Uterus (tissue), 3 donors: ENCODE measurements at regions not wholly inside any gene's neighbourhood (a gene's known extent, or its start where the extent isn't known, plus 50 kb on each side); places are given as distances from the start of the nearest gene placed in this dataset.

Experiments
- DNase-seq, 2 donors: peaks; one replicate each; pipeline ENCODE4 v3.0.0-alpha.2; 2019 to 2020
- H3K27ac ChIP-seq, 2 donors: fragments of 200-600 bp; sonication (generic); 1 replicate in 1 of 2; 2 replicates in 1 of 2; pipeline ENCODE4 v1.5.1; 2016 to 2018
- H3K27me3 ChIP-seq, 2 donors: fragments of 200-600 bp; sonication (generic); one replicate each; pipeline ENCODE4 v1.5.1; 2018 to 2019; ENCODE audit warnings: control low read depth in 1 of 2
- H3K36me3 ChIP-seq, 2 donors: fragments of 200-600 bp; sonication (generic); one replicate each; pipeline ENCODE4 v1.5.1; 2019; ENCODE audit warnings: control low read depth in 1 of 2
- H3K4me1 ChIP-seq, 2 donors: fragments of 200-600 bp; sonication (generic); one replicate each; pipeline ENCODE4 v1.5.1; 2018 to 2019; ENCODE audit warnings: control low read depth in 1 of 2
- H3K4me3 ChIP-seq, 2 donors: fragments of 200-600 bp; sonication (generic); 1 replicate in 1 of 2; 2 replicates in 1 of 2; pipeline ENCODE4 v1.5.1; 2018 to 2019; ENCODE audit warnings: mild to moderate bottlenecking in 1 of 2
- H3K9me3 ChIP-seq, 2 donors: fragments of 200-600 bp; sonication (generic); one replicate each; pipeline ENCODE4 v1.5.1; 2019; ENCODE audit warnings: control low read depth in 1 of 2
- POLR2A ChIP-seq, 2 donors: fragments of 450-650 bp; IDR thresholded peaks; one replicate each; pipeline ENCODE4 v1.6.1; 2016; ENCODE audit warnings: antibody characterized with exemption in 2 of 2, mild to moderate bottlenecking in 1 of 2, moderate library complexity in 1 of 2
- intact Hi-C: fragments of 100-400 bp; cut with DNase I; formaldehyde crosslinking; loops from one replicate; pipeline ENCODE4 v1.15.1; 2023; ENCODE audit warnings: low total_unique reads
- TF ChIP-seq, protein P1 (sequence below), 4 experiments: fragments of 200-600 bp in 2 of 4; fragments of 450-650 bp in 2 of 4; sonication (generic) in 2 of 4; IDR thresholded peaks; one replicate each; pipeline ENCODE4 v1.5.1; 2016 to 2019; ENCODE audit warnings: antibody characterized with exemption in 4 of 4, mild to moderate bottlenecking in 2 of 4, moderate library complexity in 1 of 4
- donor health status: DM: yes; HTN: yes; CAD: no.

DNA sequence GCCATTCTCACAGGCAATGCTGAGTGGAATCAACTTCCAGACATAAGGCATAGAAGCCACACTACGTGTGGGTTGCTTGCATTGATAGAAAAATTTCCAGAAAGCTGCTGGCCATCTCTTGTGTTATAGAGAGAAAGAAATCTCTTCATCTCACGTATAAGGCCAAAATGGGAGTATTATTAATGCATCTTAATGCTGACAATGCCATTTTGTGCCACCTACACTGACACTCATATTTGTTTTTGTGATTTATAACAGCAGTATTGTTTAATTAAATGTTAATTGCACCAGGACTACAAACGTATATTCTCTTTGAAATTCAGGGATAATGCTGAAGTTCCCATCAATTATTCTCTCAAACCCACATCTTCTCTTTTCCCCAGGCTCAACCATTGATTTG lies 56.1 kb upstream of the TMEM132D start:
- intact Hi-C loops, result no loop called here
- no peak for DNase-seq
- no peak for TF ChIP-seq POLR2A (IDR thresholded peaks at IDR 0.05)
- TF ChIP-seq, protein P1, sequence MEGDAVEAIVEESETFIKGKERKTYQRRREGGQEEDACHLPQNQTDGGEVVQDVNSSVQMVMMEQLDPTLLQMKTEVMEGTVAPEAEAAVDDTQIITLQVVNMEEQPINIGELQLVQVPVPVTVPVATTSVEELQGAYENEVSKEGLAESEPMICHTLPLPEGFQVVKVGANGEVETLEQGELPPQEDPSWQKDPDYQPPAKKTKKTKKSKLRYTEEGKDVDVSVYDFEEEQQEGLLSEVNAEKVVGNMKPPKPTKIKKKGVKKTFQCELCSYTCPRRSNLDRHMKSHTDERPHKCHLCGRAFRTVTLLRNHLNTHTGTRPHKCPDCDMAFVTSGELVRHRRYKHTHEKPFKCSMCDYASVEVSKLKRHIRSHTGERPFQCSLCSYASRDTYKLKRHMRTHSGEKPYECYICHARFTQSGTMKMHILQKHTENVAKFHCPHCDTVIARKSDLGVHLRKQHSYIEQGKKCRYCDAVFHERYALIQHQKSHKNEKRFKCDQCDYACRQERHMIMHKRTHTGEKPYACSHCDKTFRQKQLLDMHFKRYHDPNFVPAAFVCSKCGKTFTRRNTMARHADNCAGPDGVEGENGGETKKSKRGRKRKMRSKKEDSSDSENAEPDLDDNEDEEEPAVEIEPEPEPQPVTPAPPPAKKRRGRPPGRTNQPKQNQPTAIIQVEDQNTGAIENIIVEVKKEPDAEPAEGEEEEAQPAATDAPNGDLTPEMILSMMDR (IDR thresholded peaks at IDR 0.05), result no peak
- H3K9me3 ChIP-seq, result no peaks in the 10 kb centered on the region
- H3K4me3 ChIP-seq, result no peak overlapping the region
- no peaks in the 10 kb centered on the region for H3K27me3 ChIP-seq
- H3K4me1 ChIP-seq, result no peaks in the 10 kb centered on the region
- H3K27ac ChIP-seq, result no peak overlapping the region
- no peaks in the 10 kb centered on the region for H3K36me3 ChIP-seq

DNA sequence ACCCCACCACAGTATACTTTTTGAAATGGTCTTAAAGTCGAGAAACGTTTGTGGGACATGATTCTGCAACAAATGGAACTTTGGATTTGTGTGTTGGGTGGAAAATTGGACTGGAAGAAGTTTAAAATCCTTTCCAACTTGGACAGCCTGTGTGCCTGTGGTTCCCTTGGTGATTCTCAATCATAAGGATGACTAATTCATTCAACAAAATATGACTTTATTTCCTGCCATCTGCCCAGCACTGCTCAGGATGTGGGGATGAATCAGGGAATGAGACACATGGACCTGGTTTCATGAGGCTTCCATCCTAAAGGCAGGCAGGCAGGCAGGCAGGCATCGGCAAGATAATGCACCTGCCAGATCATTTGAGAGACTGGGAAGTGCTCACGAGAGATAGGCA lies 57.3 kb upstream of the TMEM132D start:
- Histone ChIP-seq H3K27me3 (no peaks in the 10 kb centered on the region), H3K4me1 (no peaks in the 10 kb centered on the region), H3K9me3 (no peaks in the 10 kb centered on the region), H3K27ac (no peak overlapping the region), H3K36me3 (no peaks in the 10 kb centered on the region), H3K4me3 (no peak overlapping the region)
- intact Hi-C loops, result no loop called here
- TF ChIP-seq, protein P1 (IDR thresholded peaks at IDR 0.05), result no peak
- TF ChIP-seq POLR2A (IDR thresholded peaks at IDR 0.05), result no peak
- no peak for DNase-seq

DNA sequence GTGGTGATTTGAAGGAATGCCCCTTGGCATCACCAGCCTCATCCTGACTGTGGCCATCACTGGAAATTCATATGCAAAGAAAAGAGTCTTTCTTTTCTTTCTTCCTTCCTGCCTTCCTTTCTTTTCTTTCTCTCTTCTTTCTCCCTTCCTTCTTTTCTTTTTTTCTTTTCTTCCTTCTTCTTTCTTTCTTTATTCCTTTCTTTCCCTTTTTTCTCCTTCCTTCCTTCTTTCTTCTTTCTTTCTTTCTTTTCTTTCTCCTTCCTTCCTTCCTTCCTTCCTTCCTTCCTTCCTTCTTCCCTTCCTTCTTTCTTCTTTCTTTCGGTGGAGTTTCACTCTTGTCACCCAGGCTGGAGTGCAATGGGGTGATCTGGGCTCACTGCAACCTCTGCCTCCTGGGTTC lies 58.0 kb upstream of the TMEM132D start:
- H3K4me1 ChIP-seq, result no peaks in the 10 kb centered on the region
- no peak overlapping the region for H3K4me3 ChIP-seq
- DNase-seq, result no peak
- no peaks in the 10 kb centered on the region for H3K36me3 ChIP-seq
- no peaks in the 10 kb centered on the region for H3K9me3 ChIP-seq
- H3K27me3 ChIP-seq, result no peaks in the 10 kb centered on the region
- TF ChIP-seq, protein P1 (IDR thresholded peaks at IDR 0.05), result no peak
- TF ChIP-seq POLR2A (IDR thresholded peaks at IDR 0.05), result no peak
- H3K27ac ChIP-seq, result no peak overlapping the region
- intact Hi-C loops, result no loop called here

DNA sequence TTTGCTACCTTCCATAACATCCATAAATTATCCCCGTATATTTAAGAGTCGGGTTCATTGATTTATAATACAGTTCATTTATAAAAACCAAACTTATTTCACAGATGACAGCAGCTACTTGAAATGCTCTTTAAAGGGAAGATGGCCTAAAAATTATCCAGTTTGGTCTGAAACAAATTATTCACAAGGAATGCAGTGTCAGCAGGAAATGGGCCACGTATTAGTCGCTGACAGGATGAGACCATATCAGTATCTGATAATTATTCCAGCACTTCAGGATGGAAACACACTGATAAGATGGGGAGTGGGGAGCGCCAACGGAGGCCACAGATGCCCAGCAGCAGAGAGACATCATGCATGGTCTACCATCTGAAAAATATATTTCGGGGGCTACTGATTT lies 60.5 kb upstream of the TMEM132D start:
- intact Hi-C loops, result no loop called here
- no peaks in the 10 kb centered on the region for H3K4me1 ChIP-seq
- H3K9me3 ChIP-seq, result no peaks in the 10 kb centered on the region
- H3K27ac ChIP-seq, result no peak overlapping the region
- no peaks in the 10 kb centered on the region for H3K27me3 ChIP-seq
- H3K4me3 ChIP-seq, result no peak overlapping the region
- no peaks in the 10 kb centered on the region for H3K36me3 ChIP-seq
- no peak for DNase-seq
- TF ChIP-seq, protein P1 (IDR thresholded peaks at IDR 0.05), result no peak
- TF ChIP-seq POLR2A (IDR thresholded peaks at IDR 0.05), result no peak

DNA sequence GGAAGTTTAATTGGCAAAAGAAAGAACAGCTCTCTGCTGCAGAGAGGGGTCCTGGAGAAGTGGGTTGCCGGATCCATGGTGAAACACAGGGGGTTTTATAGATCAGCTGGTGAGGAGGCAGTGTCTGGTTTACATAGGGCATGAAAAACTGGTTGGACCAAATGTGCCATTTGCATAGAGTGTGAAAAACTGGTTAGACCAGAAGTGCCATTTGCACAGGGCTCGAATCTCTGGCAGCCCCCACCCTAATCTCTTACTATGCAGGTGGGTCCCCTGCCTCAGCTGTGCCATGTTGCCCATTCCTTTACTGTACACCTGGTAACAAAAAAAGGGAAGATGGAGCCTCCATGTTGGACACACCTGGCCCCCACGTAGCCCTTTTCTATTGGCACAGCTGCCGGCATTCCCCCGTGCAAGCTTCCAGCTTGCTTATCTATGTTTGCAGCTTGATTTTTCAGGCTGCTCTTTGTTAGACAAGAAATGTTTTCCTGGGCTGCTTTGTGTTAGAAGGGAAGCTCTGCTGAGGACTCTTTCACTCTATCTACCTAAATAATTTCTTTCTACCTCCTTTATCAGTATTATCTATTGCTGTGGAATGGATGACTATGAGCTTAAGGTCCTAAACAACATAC lies 61.1 kb upstream of the TMEM132D start:
- Histone ChIP-seq H3K27ac (no peak overlapping the region), H3K36me3 (no peaks in the 10 kb centered on the region), H3K4me1 (no peaks in the 10 kb centered on the region), H3K4me3 (no peak overlapping the region), H3K9me3 (no peaks in the 10 kb centered on the region), H3K27me3 (no peaks in the 10 kb centered on the region)
- TF ChIP-seq, protein P1 (IDR thresholded peaks at IDR 0.05), result no peak
- no peak for TF ChIP-seq POLR2A (IDR thresholded peaks at IDR 0.05)
- no peak for DNase-seq
- intact Hi-C loops, result no loop called here
